PC-9 (cell line): ENCODE measurements at regions not wholly inside any gene's neighbourhood (a gene's known extent, or its start where the extent isn't known, plus 50 kb on each side); places are given as distances from the start of the nearest gene placed in this dataset.

Experiments used
- EZH2 ChIP-seq: fragments of 200-600 bp; sonication (generic); IDR thresholded peaks from 2 replicates; pipeline ENCODE4 v1.8.0; 2017; ENCODE audit warnings: antibody characterized with exemption, low read depth
- TF ChIP-seq, protein P1 (sequence below): fragments of 200-600 bp; sonication (generic); conservative IDR thresholded peaks from 2 replicates; pipeline ENCODE4 v1.6.1; 2017; ENCODE audit warnings: mixed run types, antibody characterized with exemption, mild to moderate bottlenecking, moderate library complexity

DNA sequence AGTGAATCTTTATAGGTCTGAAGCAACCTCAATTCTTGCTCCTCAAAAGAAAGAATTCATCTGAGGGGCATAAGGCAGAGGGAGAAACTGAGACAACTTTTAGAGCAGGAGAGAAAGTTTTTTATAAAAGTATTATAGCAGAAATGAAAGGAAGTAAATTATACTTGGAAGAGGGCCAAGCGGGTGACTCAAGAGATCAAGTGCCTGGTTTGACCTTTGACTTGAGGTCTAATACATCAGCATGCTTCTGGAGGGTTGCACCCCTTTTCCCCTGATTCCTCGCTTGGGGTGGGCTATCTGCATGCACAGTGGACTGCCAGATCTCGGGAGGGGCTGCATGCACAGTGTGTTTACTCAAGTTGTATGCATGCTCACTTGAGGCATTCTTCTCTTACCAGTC, 268.5 kb upstream of the LRATD1 start:
- TF ChIP-seq, protein P1, sequence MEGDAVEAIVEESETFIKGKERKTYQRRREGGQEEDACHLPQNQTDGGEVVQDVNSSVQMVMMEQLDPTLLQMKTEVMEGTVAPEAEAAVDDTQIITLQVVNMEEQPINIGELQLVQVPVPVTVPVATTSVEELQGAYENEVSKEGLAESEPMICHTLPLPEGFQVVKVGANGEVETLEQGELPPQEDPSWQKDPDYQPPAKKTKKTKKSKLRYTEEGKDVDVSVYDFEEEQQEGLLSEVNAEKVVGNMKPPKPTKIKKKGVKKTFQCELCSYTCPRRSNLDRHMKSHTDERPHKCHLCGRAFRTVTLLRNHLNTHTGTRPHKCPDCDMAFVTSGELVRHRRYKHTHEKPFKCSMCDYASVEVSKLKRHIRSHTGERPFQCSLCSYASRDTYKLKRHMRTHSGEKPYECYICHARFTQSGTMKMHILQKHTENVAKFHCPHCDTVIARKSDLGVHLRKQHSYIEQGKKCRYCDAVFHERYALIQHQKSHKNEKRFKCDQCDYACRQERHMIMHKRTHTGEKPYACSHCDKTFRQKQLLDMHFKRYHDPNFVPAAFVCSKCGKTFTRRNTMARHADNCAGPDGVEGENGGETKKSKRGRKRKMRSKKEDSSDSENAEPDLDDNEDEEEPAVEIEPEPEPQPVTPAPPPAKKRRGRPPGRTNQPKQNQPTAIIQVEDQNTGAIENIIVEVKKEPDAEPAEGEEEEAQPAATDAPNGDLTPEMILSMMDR, result no peak
- TF ChIP-seq EZH2, result no peak
